H1 (cell line): ENCODE measurements at regions not wholly inside any gene's neighbourhood (a gene's known extent, or its start where the extent isn't known, plus 50 kb on each side); places are given as distances from the start of the nearest gene placed in this dataset.

Source experiments
- BACH1 ChIP-seq: IDR thresholded peaks from 2 replicates; pipeline ENCODE4 v1.6.1; 2012; ENCODE audit warnings: low read length, improper control_type of control experiment
- CREB1 ChIP-seq: IDR thresholded peaks from 2 replicates; pipeline ENCODE4 v1.6.1; 2012; ENCODE audit warnings: inconsistent platforms
- CTBP2 ChIP-seq: IDR thresholded peaks from 2 replicates; pipeline ENCODE4 v1.7.0; 2011; ENCODE audit warnings: borderline replicate concordance, mild to moderate bottlenecking, moderate library complexity, mixed read lengths, low read length; ENCODE audit not compliant: insufficient read depth, insufficient read length
- CTCF ChIP-seq, 3 experiments: IDR thresholded peaks; 1 replicate in 2 of 3; 2 replicates in 1 of 3; pipeline versions ENCODE4 v1.5.1 to v1.6.1; 2011; ENCODE audit warnings: low read length in 3 of 3, mild to moderate bottlenecking in 3 of 3, inconsistent platforms in 2 of 3, low read depth in 1 of 3, moderate library complexity in 1 of 3; ENCODE audit not compliant: insufficient read depth in 1 of 3; ENCODE audit errors: control extremely low read depth in 1 of 3
- MAX ChIP-seq: IDR thresholded peaks from 2 replicates; pipeline ENCODE4 v1.6.1; 2012; ENCODE audit warnings: inconsistent platforms
- PHF8 ChIP-seq: fragments of 200-600 bp; sonication (generic); conservative IDR thresholded peaks from 2 replicates; pipeline ENCODE4 v1.7.1; 2012; ENCODE audit warnings: low read depth, mild to moderate bottlenecking, inconsistent platforms, low read length, moderate library complexity
- TAF1 ChIP-seq: IDR thresholded peaks from 2 replicates; pipeline ENCODE4 v1.6.1; 2011; ENCODE audit warnings: mild to moderate bottlenecking, low read depth, low read length
- ZNF274 ChIP-seq: IDR thresholded peaks from 2 replicates; pipeline ENCODE4 v1.7.0; 2012; ENCODE audit warnings: low read length, borderline replicate concordance; ENCODE audit errors: extremely low read depth

- TF ChIP-seq MAX (no peak), TAF1 (no peak), CTCF (IDR thresholded peaks at IDR 0.05; ENCODE audit: control extremely low read depth in 1 of 3, insufficient read depth in 1 of 3, low read depth in 1 of 3, low read length in 3 of 3) (no peak), BACH1 (no peak), CREB1 (no peak), ZNF274 (no peak), PHF8 (no peak), CTBP2 (no peak)
Measured at GRCh38 chr12:105555556-105556295, 225.2 kb downstream of the C12orf75 start.
